ENCODE measurements at regions not wholly inside any gene's neighbourhood (a gene's known extent, or its start where the extent isn't known, plus 50 kb on each side); places are given as distances from the start of the nearest gene placed in this dataset.

DNA sequence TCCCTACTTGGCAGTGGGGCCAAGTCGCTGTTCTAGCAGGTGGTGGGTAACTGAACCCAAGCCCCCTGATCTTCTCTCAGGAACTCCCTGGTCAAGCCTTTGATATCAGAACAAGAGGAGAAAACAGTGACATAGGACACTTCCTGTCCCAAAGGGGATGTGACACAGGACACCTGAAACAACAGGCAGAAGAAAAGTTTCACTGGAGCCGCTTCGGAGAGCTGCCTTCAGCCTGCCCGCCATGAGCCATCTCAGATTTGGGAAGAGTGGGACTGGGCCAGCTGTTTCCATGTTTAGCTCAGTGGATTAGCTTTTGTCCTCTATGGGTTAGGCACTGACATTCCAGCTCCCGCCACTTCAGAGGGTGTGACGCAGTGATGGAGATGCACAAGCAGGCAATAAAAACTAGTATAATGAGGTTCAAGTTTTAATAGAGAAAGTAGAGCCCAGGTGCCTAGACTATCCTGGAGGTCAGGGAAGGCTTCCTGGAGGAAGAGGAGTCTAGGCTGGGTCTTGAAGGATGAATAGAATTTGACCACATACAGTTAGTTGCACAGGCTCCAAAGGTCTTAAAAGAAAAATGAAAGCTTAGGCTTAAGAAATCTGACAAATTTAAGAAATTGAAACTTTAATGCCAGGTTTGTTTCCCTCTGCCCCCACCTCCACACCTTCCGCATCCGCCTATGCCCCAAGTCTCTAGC lies 104.1 kb upstream of the SPRY4 start:
- no peak overlapping the region for H3K4me3 ChIP-seq (ENCODE audit: low read depth, low read length)
- TF ChIP-seq, protein P1, sequence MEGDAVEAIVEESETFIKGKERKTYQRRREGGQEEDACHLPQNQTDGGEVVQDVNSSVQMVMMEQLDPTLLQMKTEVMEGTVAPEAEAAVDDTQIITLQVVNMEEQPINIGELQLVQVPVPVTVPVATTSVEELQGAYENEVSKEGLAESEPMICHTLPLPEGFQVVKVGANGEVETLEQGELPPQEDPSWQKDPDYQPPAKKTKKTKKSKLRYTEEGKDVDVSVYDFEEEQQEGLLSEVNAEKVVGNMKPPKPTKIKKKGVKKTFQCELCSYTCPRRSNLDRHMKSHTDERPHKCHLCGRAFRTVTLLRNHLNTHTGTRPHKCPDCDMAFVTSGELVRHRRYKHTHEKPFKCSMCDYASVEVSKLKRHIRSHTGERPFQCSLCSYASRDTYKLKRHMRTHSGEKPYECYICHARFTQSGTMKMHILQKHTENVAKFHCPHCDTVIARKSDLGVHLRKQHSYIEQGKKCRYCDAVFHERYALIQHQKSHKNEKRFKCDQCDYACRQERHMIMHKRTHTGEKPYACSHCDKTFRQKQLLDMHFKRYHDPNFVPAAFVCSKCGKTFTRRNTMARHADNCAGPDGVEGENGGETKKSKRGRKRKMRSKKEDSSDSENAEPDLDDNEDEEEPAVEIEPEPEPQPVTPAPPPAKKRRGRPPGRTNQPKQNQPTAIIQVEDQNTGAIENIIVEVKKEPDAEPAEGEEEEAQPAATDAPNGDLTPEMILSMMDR (conservative IDR thresholded peaks at IDR 0.05; ENCODE audit: low read depth, low read length), result no peak
- DNase-seq (ENCODE audit: low read depth), result no peak

DNA sequence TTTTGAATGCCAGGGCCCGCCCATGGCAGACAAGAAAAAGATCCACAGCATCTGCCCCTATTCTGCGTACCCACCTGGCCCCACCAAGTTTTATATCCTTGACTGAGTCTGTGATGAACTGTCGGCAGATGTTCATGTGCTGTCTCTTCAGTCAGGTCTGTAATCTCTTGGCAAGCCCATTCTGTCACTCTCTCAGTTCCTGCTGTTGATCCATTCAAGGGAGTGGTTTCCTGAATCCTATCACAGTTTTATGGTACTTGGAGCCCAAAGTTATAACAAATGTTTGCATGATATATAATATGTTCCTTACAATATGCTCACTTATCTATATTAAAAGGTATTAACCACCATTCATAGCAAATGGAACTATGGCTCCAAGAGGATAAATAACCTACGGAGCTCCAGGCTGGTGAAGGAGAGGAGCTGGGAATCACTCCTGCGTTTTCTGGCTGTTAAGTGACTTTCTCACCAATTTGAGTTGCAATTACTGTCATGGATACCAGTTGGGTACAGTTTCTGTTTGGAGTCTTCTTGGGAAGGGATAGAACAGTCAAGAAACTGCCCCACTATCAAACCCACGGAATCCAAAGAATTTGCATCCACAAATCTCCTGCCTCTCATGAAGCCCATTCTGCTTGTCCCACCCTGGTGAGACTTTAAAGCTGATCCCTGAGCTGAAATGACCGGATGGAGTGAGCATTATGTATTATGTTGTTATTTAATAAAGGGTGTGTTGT lies 103.4 kb upstream of the SPRY4 start:
- no peak for DNase-seq (ENCODE audit: low read depth)
- no peak overlapping the region for H3K4me3 ChIP-seq (ENCODE audit: low read depth, low read length)
- TF ChIP-seq, protein P1 (conservative IDR thresholded peaks at IDR 0.05; ENCODE audit: low read depth, low read length), result no peak

DNA sequence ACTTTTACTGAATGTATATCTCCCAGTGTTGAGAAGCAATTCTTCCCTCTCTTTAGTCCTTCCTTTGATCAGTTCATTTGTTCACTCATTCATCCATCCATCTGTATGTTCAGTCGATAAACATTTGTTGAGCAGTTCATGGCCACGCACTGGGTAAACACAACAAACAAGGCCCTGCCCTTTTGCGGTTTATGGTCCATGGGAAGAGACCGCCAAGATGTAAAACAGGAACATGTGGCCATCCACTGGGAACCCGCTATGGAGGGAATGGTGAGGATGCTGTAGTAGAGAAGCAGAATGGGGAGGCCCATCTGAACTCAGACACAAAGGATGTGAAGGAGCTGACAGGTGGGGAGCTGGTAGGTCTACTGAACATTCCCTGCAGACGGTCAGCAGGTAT lies 102.7 kb upstream of the SPRY4 start:
- TF ChIP-seq, protein P1 (conservative IDR thresholded peaks at IDR 0.05; ENCODE audit: low read depth, low read length), result no peak
- DNase-seq (ENCODE audit: low read depth), result no peak
- no peak overlapping the region for H3K4me3 ChIP-seq (ENCODE audit: low read depth, low read length)

DNA sequence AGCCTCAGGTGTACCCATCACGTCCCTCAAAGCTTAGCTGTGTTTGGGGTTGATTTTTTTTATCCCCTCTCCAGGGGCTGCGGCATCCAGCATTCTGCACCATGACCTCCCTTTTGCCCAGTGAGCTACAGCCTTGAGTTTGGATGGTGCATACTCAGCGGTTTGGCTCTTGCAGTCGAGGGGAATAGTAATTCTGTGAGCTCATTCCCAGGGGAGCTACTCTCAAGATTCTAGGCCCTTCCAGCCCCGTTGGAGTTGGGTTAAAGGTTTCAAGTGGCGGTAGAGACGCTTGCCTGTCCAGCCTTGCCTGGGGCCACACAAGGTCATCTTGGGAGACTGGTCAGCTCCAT lies 102.2 kb upstream of the SPRY4 start:
- peak; percentile 90 for DNase-seq (ENCODE audit: low read depth)
- TF ChIP-seq, protein P1 (conservative IDR thresholded peaks at IDR 0.05; ENCODE audit: low read depth, low read length), result no peak
- no peak overlapping the region for H3K4me3 ChIP-seq (ENCODE audit: low read depth, low read length)

DNA sequence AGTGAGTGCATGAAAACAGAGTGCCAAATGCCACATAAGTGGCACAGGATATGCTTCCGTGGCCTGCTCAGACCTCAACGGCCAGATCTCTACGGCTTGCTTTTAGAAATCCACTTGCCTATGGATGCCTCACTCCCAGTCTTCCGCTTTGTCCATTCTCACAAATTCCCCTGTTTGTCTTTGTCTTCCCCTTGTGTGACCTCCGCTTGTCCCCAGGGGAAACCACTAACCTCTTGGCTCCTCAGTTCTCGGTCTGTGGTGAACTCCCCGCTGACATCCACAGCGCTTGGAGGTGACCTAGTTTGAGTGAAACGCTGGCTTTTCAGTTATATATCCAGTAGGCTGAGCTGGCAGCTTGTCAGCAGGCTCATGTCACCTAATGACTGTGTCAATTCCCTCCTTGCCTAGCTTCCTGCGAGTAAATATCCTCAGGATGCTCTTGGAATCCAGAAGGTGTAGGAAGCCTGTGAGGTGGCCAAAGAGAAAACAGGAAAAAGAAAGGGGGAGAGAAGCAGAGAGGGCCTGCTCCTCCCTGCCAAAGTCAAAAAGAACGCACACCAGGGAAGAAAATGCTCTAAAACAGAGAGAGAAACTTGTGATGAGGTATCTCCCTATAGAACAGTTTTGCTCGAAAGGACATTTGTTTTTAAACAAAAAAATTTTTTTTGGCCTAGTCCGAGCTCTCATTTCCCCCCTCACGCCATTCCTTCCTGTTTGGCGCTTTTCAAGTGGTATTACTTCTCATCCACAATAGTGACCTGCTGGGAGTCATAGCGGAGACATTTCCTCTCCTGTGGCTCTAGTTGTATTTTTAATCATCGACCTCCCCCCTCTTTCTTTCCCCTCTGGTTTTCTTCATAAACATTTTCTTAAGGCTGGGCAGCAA lies 101.6 kb upstream of the SPRY4 start:
- TF ChIP-seq, protein P1 (conservative IDR thresholded peaks at IDR 0.05; ENCODE audit: low read depth, low read length), result no peak
- peak; percentile 84 for DNase-seq (ENCODE audit: low read depth)
- no peak overlapping the region for H3K4me3 ChIP-seq (ENCODE audit: low read depth, low read length)

DNA sequence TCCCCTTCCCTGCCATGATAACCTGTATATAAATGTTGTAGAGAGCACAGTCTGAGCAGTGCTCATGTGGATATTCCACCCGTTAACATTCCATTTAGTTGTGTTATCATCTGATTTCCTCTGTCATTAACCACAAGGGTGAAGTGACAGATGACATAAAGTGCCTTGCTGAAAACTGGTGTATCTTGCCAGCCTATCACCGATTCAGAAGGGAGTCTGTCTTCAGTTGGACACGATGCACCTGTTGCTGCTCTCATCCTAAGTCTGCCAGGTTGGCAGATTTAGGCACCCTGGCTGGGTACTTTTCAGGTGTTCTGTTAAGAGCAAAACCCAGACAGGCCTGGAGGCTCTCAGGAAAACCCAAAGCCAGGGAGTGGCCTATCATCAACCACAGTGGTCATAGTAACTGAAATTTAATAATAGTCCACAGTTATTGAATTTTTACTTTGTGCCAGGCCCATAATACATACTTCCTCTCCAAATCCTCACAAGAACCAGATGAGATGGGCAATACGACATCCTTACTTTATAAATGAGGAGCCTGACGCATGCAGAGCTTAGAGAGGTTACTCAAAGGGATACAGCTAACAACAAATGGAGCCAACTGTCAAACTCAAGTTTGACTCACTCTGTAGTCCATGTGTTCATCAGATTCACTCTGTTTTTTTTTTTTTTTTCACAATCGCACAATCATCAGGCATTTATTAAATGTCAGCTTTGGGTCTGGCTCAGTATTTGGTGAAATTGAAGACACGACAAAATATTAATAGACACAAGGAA lies 100.7 kb upstream of the SPRY4 start:
- peak; percentile 66 for DNase-seq (ENCODE audit: low read depth)

More for the DNA sequence above, 100.7 kb upstream of the SPRY4 start:
- TF ChIP-seq, protein P1 (conservative IDR thresholded peaks at IDR 0.05; ENCODE audit: low read depth, low read length), result no peak
- H3K4me3 ChIP-seq (ENCODE audit: low read depth, low read length), result no peak overlapping the region
